ENCODE measurements at regions not wholly inside any gene's neighbourhood (a gene's known extent, or its start where the extent isn't known, plus 50 kb on each side); places are given as distances from the start of the nearest gene placed in this dataset.

DNA sequence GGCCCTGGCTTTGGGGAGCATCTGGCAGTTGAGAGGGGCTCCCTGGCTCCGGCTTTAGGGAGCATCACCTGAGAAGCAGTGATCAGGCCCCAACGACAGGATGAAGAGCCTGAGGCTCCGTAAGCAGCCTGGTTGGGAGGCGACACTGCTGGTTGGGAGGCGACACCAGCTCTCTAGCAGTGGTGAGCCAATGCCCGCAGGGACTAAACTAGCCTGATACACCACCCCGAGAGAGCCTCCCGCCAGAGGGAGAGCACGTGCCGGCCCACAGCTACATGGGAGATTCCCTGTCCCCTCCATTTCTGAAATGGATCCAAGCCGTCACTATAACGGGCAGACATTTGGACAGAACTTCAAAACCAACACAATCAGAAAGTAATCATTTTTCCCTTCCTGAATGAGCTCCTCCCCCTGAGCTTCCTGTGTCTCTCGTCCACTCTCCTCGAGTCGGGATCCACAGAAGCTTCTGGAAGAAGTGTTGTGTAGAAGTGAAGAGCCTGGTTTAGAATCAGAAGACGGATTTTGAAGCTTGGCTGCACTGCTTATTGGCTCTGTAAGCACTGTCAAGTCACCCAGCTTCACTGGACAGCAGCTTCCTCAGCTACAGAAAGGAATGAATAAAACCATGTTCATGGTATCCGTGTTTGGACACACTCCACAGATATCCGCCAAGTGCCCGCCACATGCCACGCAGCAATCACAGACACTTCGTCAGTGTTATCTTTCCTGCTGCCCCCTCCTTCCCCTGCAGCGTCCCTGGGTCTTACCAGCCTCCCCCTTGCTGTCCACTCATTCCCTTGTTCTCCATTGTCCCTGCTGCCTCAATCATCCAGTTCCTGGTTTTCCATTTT is 199.6 kb downstream of the TTLL2 start:
- Histone ChIP-seq H3K9ac (no peak overlapping the region), H3K9me2 (no peaks in the 10 kb centered on the region), H3K79me2 (ENCODE audit: insufficient read depth) (no peaks in the 10 kb centered on the region), H3K4me2 (no peak overlapping the region), H2AFZ (ENCODE audit: low read depth) (no peak overlapping the region), H3K27me3 (ENCODE audit: insufficient read depth) (no peaks in the 10 kb centered on the region), H3F3A (replicated peaks; ENCODE audit: insufficient read depth) (no peaks in the 10 kb centered on the region), H3K4me3 (ENCODE audit: low read depth in 2 of 2, low read length in 1 of 2) (no peak overlapping the region), H3K9me3 (no peaks in the 10 kb centered on the region), H3K4me1 (ENCODE audit: control insufficient read depth in 1 of 2, insufficient read depth in 2 of 2, low read depth in 1 of 2, low read length in 1 of 2) (no peaks in the 10 kb centered on the region), H3K36me3 (replicated peaks in 1 of 2; ENCODE audit: control insufficient read depth in 1 of 2, insufficient read depth in 2 of 2, low read length in 1 of 2) (no peaks in the 10 kb centered on the region), H4K20me1 (ENCODE audit: insufficient read depth) (no peaks in the 10 kb centered on the region), H3K27ac (ENCODE audit: low read depth in 2 of 2, low read length in 1 of 2) (no peak overlapping the region)
- WGBS (ENCODE audit: low lambda C conversion rate), result 42% methylated on average over 18 of the region's 22 CpGs
- no peak for DNase-seq
- ChIA-PET POLR2A (no interaction called here), CTCF (no interaction called here)
- no peak for TF ChIP-seq TEAD4 (IDR thresholded peaks at IDR 0.05; ENCODE audit: borderline replicate concordance, insufficient read depth)
- TF ChIP-seq NRF1 (IDR thresholded peaks at IDR 0.05; ENCODE audit: low read depth, low read length), result no peak

DNA sequence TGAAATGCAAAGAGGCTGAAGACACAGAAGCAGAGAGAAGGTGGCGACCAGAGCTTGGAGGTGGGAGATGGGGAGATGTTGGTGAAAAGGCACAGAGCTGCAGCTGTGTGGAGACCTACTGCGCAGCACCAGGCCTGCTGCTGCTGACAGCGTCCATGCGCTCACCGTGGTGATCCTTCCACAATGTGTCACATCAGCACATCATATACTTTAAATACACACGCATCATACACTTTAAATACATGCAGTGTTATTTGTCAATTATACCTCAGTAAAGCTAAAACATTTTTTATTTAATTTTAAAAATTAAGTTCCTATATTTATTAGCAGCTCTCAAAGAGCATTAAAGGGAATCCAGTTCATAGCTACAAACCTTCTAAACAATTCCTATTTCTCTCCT is 200.9 kb downstream of the TTLL2 start:
- no peak overlapping the region for H3K27ac ChIP-seq (ENCODE audit: low read depth in 2 of 2, low read length in 1 of 2)
- no peak overlapping the region for H2AFZ ChIP-seq (ENCODE audit: low read depth)
- H3K4me2 ChIP-seq, result no peak overlapping the region
- H3K27me3 ChIP-seq (ENCODE audit: insufficient read depth), result no peaks in the 10 kb centered on the region
- no peak overlapping the region for H3K9ac ChIP-seq
- H3K79me2 ChIP-seq (ENCODE audit: insufficient read depth), result no peaks in the 10 kb centered on the region
- H3K4me1 ChIP-seq (ENCODE audit: control insufficient read depth in 1 of 2, insufficient read depth in 2 of 2, low read depth in 1 of 2, low read length in 1 of 2), result no peaks in the 10 kb centered on the region
- WGBS (ENCODE audit: low lambda C conversion rate), result 68% methylated on average over 6 of the region's 6 CpGs
- no peak overlapping the region for H3K4me3 ChIP-seq (ENCODE audit: low read depth in 2 of 2, low read length in 1 of 2)
- H3K9me3 ChIP-seq, result no peaks in the 10 kb centered on the region
- no peaks in the 10 kb centered on the region for H3K9me2 ChIP-seq
- no peaks in the 10 kb centered on the region for H3K36me3 ChIP-seq (replicated peaks in 1 of 2; ENCODE audit: control insufficient read depth in 1 of 2, insufficient read depth in 2 of 2, low read length in 1 of 2)
- no peaks in the 10 kb centered on the region for H4K20me1 ChIP-seq (ENCODE audit: insufficient read depth)
- TF ChIP-seq CHD2 (IDR thresholded peaks at IDR 0.05; ENCODE audit: low read length, partially characterized antibody) (no peak), TCF12 (IDR thresholded peaks at IDR 0.05) (no peak), RCOR1 (IDR thresholded peaks at IDR 0.05; ENCODE audit: low read length) (no peak), EZH2phosphoT487 (IDR thresholded peaks at IDR 0.05; ENCODE audit: borderline replicate concordance, low read depth) (no peak), NRF1 (IDR thresholded peaks at IDR 0.05; ENCODE audit: low read depth, low read length) (no peak), GABPA (IDR thresholded peaks at IDR 0.05; ENCODE audit: low read depth) (no peak), RAD21 (IDR thresholded peaks at IDR 0.05; ENCODE audit: low read length) (no peak), FOSL2 (IDR thresholded peaks at IDR 0.05; ENCODE audit: borderline replicate concordance, low read depth) (no peak), JUND (IDR thresholded peaks at IDR 0.05) (no peak), SMC3 (IDR thresholded peaks at IDR 0.05; ENCODE audit: low read depth, low read length) (no peak), GATA2 (CRISPR knock-in tag; IDR thresholded peaks at IDR 0.05) (no peak), FOXM1 (IDR thresholded peaks at IDR 0.05; ENCODE audit: low read depth) (no peak)
- TF ChIP-seq, protein P1, sequence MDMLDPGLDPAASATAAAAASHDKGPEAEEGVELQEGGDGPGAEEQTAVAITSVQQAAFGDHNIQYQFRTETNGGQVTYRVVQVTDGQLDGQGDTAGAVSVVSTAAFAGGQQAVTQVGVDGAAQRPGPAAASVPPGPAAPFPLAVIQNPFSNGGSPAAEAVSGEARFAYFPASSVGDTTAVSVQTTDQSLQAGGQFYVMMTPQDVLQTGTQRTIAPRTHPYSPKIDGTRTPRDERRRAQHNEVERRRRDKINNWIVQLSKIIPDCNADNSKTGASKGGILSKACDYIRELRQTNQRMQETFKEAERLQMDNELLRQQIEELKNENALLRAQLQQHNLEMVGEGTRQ (IDR thresholded peaks at IDR 0.05; ENCODE audit: borderline replicate concordance, low read depth, low read length), result no peak
- TF ChIP-seq, protein P2, sequence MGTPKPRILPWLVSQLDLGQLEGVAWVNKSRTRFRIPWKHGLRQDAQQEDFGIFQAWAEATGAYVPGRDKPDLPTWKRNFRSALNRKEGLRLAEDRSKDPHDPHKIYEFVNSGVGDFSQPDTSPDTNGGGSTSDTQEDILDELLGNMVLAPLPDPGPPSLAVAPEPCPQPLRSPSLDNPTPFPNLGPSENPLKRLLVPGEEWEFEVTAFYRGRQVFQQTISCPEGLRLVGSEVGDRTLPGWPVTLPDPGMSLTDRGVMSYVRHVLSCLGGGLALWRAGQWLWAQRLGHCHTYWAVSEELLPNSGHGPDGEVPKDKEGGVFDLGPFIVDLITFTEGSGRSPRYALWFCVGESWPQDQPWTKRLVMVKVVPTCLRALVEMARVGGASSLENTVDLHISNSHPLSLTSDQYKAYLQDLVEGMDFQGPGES (IDR thresholded peaks at IDR 0.05; ENCODE audit: low read depth, low read length), result no peak
- TF ChIP-seq, protein P3, sequence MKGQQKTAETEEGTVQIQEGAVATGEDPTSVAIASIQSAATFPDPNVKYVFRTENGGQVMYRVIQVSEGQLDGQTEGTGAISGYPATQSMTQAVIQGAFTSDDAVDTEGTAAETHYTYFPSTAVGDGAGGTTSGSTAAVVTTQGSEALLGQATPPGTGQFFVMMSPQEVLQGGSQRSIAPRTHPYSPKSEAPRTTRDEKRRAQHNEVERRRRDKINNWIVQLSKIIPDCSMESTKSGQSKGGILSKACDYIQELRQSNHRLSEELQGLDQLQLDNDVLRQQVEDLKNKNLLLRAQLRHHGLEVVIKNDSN (IDR thresholded peaks at IDR 0.05; ENCODE audit: borderline replicate concordance, low read depth), result no peak
- TF ChIP-seq, protein P4, sequence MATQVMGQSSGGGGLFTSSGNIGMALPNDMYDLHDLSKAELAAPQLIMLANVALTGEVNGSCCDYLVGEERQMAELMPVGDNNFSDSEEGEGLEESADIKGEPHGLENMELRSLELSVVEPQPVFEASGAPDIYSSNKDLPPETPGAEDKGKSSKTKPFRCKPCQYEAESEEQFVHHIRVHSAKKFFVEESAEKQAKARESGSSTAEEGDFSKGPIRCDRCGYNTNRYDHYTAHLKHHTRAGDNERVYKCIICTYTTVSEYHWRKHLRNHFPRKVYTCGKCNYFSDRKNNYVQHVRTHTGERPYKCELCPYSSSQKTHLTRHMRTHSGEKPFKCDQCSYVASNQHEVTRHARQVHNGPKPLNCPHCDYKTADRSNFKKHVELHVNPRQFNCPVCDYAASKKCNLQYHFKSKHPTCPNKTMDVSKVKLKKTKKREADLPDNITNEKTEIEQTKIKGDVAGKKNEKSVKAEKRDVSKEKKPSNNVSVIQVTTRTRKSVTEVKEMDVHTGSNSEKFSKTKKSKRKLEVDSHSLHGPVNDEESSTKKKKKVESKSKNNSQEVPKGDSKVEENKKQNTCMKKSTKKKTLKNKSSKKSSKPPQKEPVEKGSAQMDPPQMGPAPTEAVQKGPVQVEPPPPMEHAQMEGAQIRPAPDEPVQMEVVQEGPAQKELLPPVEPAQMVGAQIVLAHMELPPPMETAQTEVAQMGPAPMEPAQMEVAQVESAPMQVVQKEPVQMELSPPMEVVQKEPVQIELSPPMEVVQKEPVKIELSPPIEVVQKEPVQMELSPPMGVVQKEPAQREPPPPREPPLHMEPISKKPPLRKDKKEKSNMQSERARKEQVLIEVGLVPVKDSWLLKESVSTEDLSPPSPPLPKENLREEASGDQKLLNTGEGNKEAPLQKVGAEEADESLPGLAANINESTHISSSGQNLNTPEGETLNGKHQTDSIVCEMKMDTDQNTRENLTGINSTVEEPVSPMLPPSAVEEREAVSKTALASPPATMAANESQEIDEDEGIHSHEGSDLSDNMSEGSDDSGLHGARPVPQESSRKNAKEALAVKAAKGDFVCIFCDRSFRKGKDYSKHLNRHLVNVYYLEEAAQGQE (IDR thresholded peaks at IDR 0.05; ENCODE audit: low read depth, low read length), result no peak
- ChIA-PET POLR2A (no interaction called here), CTCF (interaction anchor here (0.5 kb wide), 1 partner anchor 140 kb away, joined by 3 read pairs; no protein-coding TSS in a partner anchor)
- no peak for DNase-seq
- no peaks in the 10 kb centered on the region for H3F3A ChIP-seq (replicated peaks; ENCODE audit: insufficient read depth)

All from SK-N-SH (cell line).